ENCODE measurements at regions not wholly inside any gene's neighbourhood (a gene's known extent, or its start where the extent isn't known, plus 50 kb on each side); places are given as distances from the start of the nearest gene placed in this dataset.

- no peak for DNase-seq (ENCODE audit: low read depth)
Measured at GRCh38 chr5:139733698-139734538, 61.7 kb upstream of the PSD2 start.

GRCh38 chr5:139734539-139734916, 61.1 kb upstream of the PSD2 start:
- no peak for DNase-seq (ENCODE audit: low read depth)

GRCh38 chr5:139738193-139739149, 57.1 kb upstream of the PSD2 start:
- DNase-seq (ENCODE audit: low read depth), result no peak

- no peak for DNase-seq (ENCODE audit: low read depth)
Measured at GRCh38 chr5:139739150-139739974, 56.2 kb upstream of the PSD2 start.

- DNase-seq (ENCODE audit: low read depth), result no peak
Measured at GRCh38 chr5:139740138-139740991, 55.2 kb upstream of the PSD2 start.

GRCh38 chr5:139740992-139741672, 54.5 kb upstream of the PSD2 start:
- DNase-seq (ENCODE audit: low read depth), result no peak

GRCh38 chr5:139741823-139742172, 53.8 kb upstream of the PSD2 start:
- no peak for DNase-seq (ENCODE audit: low read depth)

- DNase-seq (ENCODE audit: low read depth), result no peak
Measured at GRCh38 chr5:139742173-139742903, 53.3 kb upstream of the PSD2 start.

GRCh38 chr5:139743001-139743771, 52.4 kb upstream of the PSD2 start:
- no peak for DNase-seq (ENCODE audit: low read depth)

- DNase-seq (ENCODE audit: low read depth), result no peak
Measured at GRCh38 chr5:139743804-139744203, 51.8 kb upstream of the PSD2 start.

GRCh38 chr5:139744471-139745131, 51.0 kb upstream of the PSD2 start:
- DNase-seq (ENCODE audit: low read depth), result no peak

GRCh38 chr5:139745132-139745799, 50.3 kb upstream of the PSD2 start:
- DNase-seq (ENCODE audit: low read depth), result no peak

GRCh38 chr5:139745800-139746690, 49.6 kb upstream of the PSD2 start:
- DNase-seq (ENCODE audit: low read depth), result peak; percentile 36
